H1 (cell line): ENCODE measurements at regions not wholly inside any gene's neighbourhood (a gene's known extent, or its start where the extent isn't known, plus 50 kb on each side); places are given as distances from the start of the nearest gene placed in this dataset.
A peak's percentile ranks its signal among the peaks of the same experiment; 100 is the strongest.

ENCODE experiments used
- CTCF ChIA-PET: fragments of 300-600 bp; sonication (Branson Sonifier 250); formaldehyde crosslinking; loops from one replicate; lab custom pipeline; 2021; ENCODE audit not compliant: partially characterized antibody; lab: Charles Lee
- POLR2A ChIA-PET: fragments of 300-600 bp; sonication (Branson Sonifier 250); formaldehyde crosslinking; loops from one replicate; lab custom pipeline; 2021; ENCODE audit warnings: inconsistent platforms; ENCODE audit not compliant: partially characterized antibody; lab: Charles Lee
- DNase-seq, 2 experiments: peaks; one replicate each; pipeline versions ENCODE4 v3.0.0 to v3.0.0-alpha.2; 2010 to 2022; ENCODE audit warnings: low spot score in 2 of 2, low read depth in 1 of 2, mixed read lengths in 1 of 2
- FAIRE-seq: peaks from 2 replicates; lab custom pipeline; 2011; peaks lifted over from hg19 to GRCh38; lab: Jason Lieb, UNC
- H2AFZ ChIP-seq: 2 replicates; pipeline ENCODE4 v1.8.1; 2012; ENCODE audit warnings: low read length, inconsistent platforms
- H2AK5ac ChIP-seq: 2 replicates; pipeline ENCODE4 v1.6.1; 2013; ENCODE audit warnings: low read depth, low read length
- H2BK120ac ChIP-seq: replicated peaks from 2 replicates; pipeline ENCODE3; 2013; ENCODE audit warnings: low read depth, low read length, inconsistent platforms
- H2BK12ac ChIP-seq: 2 replicates; pipeline ENCODE4 v1.6.1; 2013; ENCODE audit warnings: low read depth, low read length
- H2BK15ac ChIP-seq: 2 replicates; pipeline ENCODE4 v1.6.1; 2013; ENCODE audit warnings: low read length
- H2BK20ac ChIP-seq: 2 replicates; pipeline ENCODE4 v1.6.1; 2013; ENCODE audit warnings: low read length
- H2BK5ac ChIP-seq: 2 replicates; pipeline ENCODE4 v1.6.1; 2013; ENCODE audit warnings: low read depth, low read length
- H3K14ac ChIP-seq: 2 replicates; pipeline ENCODE4 v1.6.1; 2013; ENCODE audit warnings: inconsistent platforms; ENCODE audit not compliant: insufficient read length
- H3K18ac ChIP-seq: 2 replicates; pipeline ENCODE4 v1.6.1; 2013; ENCODE audit warnings: low read length; ENCODE audit errors: extremely low read depth
- H3K23ac ChIP-seq: 2 replicates; pipeline ENCODE4 v1.6.1; 2013; ENCODE audit warnings: inconsistent platforms; ENCODE audit not compliant: insufficient read length
- H3K23me2 ChIP-seq: 2 replicates; pipeline ENCODE4 v1.6.1; 2013; ENCODE audit warnings: low read depth, low read length
- H3K27ac ChIP-seq: 2 replicates; pipeline ENCODE4 v1.6.1; 2011; ENCODE audit warnings: low read depth, low read length, inconsistent platforms
- H3K27me3 ChIP-seq, 4 experiments: replicated peaks in 1 of 4; 1 replicate in 1 of 4; 2 replicates in 3 of 4; pipeline versions ENCODE4 v1.6.1 to v1.8.1; 2011 to 2013; ENCODE audit warnings: low read length in 3 of 4, mild to moderate bottlenecking in 3 of 4, inconsistent platforms in 2 of 4, mixed read lengths in 2 of 4, moderate library complexity in 1 of 4; ENCODE audit not compliant: control insufficient read depth in 3 of 4, insufficient read depth in 3 of 4; ENCODE audit errors: extremely low read depth in 1 of 4
- H3K36me3 ChIP-seq, 4 experiments: 2 replicates each; pipeline versions ENCODE4 v1.6.1 to v1.8.1; 2011 to 2013; ENCODE audit warnings: mild to moderate bottlenecking in 4 of 4, low read length in 3 of 4, moderate library complexity in 2 of 4, control low read depth in 1 of 4, inconsistent platforms in 1 of 4; ENCODE audit not compliant: insufficient read depth in 4 of 4, control insufficient read depth in 2 of 4
- H3K4ac ChIP-seq: replicated peaks from 2 replicates; pipeline ENCODE3; 2013; ENCODE audit warnings: low read length, low read depth, mixed read lengths, inconsistent platforms; ENCODE audit not compliant: insufficient read length
- H3K4me1 ChIP-seq, 4 experiments: replicated peaks in 1 of 4; 1 replicate in 1 of 4; 2 replicates in 3 of 4; pipeline versions ENCODE4 v1.6.1 to v1.8.1; 2011 to 2013; ENCODE audit warnings: low read length in 3 of 4, inconsistent platforms in 2 of 4, mixed read lengths in 1 of 4; ENCODE audit not compliant: insufficient read depth in 4 of 4, control insufficient read depth in 3 of 4
- H3K4me2 ChIP-seq, 2 experiments: 2 replicates each; pipeline versions ENCODE4 v1.6.1 to v1.8.1; 2011 to 2013; ENCODE audit warnings: low read depth in 2 of 2, low read length in 2 of 2, control low read depth in 1 of 2, inconsistent platforms in 1 of 2, mild to moderate bottlenecking in 1 of 2; ENCODE audit not compliant: insufficient read depth in 1 of 2
- H3K4me3 ChIP-seq, 4 experiments: fragments of 200-600, 300-600 bp in 1 of 4; sonication (generic), shearing (Covaris generic), sonication (Bioruptor Twin) in 1 of 4; 2 replicates each; pipeline versions ENCODE4 v1.5.1 to v1.8.1; 2011 to 2016; ENCODE audit warnings: low read length in 4 of 4, low read depth in 3 of 4, control low read depth in 2 of 4, inconsistent platforms in 2 of 4, mild to moderate bottlenecking in 2 of 4, mixed read lengths in 1 of 4, moderate library complexity in 1 of 4; ENCODE audit not compliant: insufficient read depth in 2 of 4; ENCODE audit errors: extremely low read depth in 1 of 4
- H3K56ac ChIP-seq: replicated peaks from 2 replicates; pipeline ENCODE3; 2013; ENCODE audit warnings: low read depth, mild to moderate bottlenecking, mixed read lengths, low read length, inconsistent platforms; ENCODE audit not compliant: insufficient read length
- H3K79me1 ChIP-seq: 2 replicates; pipeline ENCODE4 v1.6.1; 2013; ENCODE audit warnings: low read depth, low read length, control low read depth
- H3K79me2 ChIP-seq, 2 experiments: 2 replicates each; pipeline versions ENCODE4 v1.6.1 to v1.8.1; 2012 to 2013; ENCODE audit warnings: low read length in 2 of 2, mild to moderate bottlenecking in 2 of 2, inconsistent platforms in 1 of 2; ENCODE audit not compliant: insufficient read depth in 2 of 2, control insufficient read depth in 1 of 2
- H3K9ac ChIP-seq, 4 experiments: replicated peaks in 1 of 4; 1 replicate in 1 of 4; 2 replicates in 3 of 4; pipeline versions ENCODE4 v1.6.1 to v1.8.1; 2011 to 2013; ENCODE audit warnings: low read depth in 3 of 4, low read length in 3 of 4, control low read depth in 2 of 4, mild to moderate bottlenecking in 2 of 4, moderate library complexity in 2 of 4, inconsistent platforms in 1 of 4; ENCODE audit errors: extremely low read depth in 1 of 4
- H3K9me3 ChIP-seq, 2 experiments: 2 replicates each; pipeline versions ENCODE4 v1.6.1 to v1.8.1; 2012 to 2013; ENCODE audit warnings: mild to moderate bottlenecking in 2 of 2, moderate library complexity in 2 of 2, control low read depth in 1 of 2, inconsistent platforms in 1 of 2, low read depth in 1 of 2, low read length in 1 of 2, mixed read lengths in 1 of 2; ENCODE audit not compliant: insufficient read depth in 2 of 2
- H4K20me1 ChIP-seq, 2 experiments: replicated peaks in 1 of 2; 2 replicates each; pipeline versions ENCODE3 to v1.8.1; 2011 to 2013; ENCODE audit warnings: inconsistent platforms in 2 of 2, low read length in 2 of 2, mild to moderate bottlenecking in 1 of 2; ENCODE audit not compliant: insufficient read depth in 2 of 2, control insufficient read depth in 1 of 2
- H4K5ac ChIP-seq: 2 replicates; pipeline ENCODE4 v1.6.1; 2013; ENCODE audit warnings: low read length, low read depth, mixed read lengths, inconsistent platforms; ENCODE audit not compliant: insufficient read length
- H4K8ac ChIP-seq: 2 replicates; pipeline ENCODE4 v1.8.0; 2013; ENCODE audit warnings: mild to moderate bottlenecking, moderate library complexity, low read length, inconsistent platforms; ENCODE audit not compliant: insufficient read depth; ENCODE audit errors: extremely low read depth
- H4K91ac ChIP-seq: replicated peaks from 2 replicates; pipeline ENCODE3; 2013; ENCODE audit warnings: low read length, mixed read lengths, inconsistent platforms; ENCODE audit not compliant: insufficient read length
- JUND ChIP-seq: IDR thresholded peaks from 2 replicates; pipeline ENCODE4 v1.6.1; 2011; ENCODE audit warnings: mild to moderate bottlenecking, improper control_type of control experiment, low read length
- PHF8 ChIP-seq: fragments of 200-600 bp; sonication (generic); conservative IDR thresholded peaks from 2 replicates; pipeline ENCODE4 v1.7.1; 2012; ENCODE audit warnings: low read depth, mild to moderate bottlenecking, inconsistent platforms, low read length, moderate library complexity
- SIX5 ChIP-seq: IDR thresholded peaks from 2 replicates; pipeline ENCODE4 v1.6.1; 2011; ENCODE audit warnings: mild to moderate bottlenecking, low read depth, low read length
- WGBS, 2 experiments: shearing (Covaris generic) in 1 of 2; methylation state at CpG; one replicate each; pipeline versions ENCODE4 v1.1.6 to v1.1.7; 2013 to 2015; ENCODE audit warnings: low lambda C conversion rate in 2 of 2, mixed read lengths in 2 of 2, inconsistent platforms in 1 of 2, low coverage in 1 of 2, missing lambda C conversion rate in 1 of 2; ENCODE audit not compliant: insufficient replicate concordance in 2 of 2, insufficient coverage in 1 of 2, insufficient read length in 1 of 2; ENCODE audit errors: extremely low coverage in 1 of 2, missing lambda C conversion rate in 1 of 2; 5-methylcytosine and 5-hydroxymethylcytosine counted together

- H3K4me1 ChIP-seq = peaks cover 0 to 4% (median 1%) of the 10 kb centered on the region in 4 experiments; a peak in 3 of 7 replicates
- no peak overlapping the region for H3K9ac ChIP-seq
- no peaks in the 10 kb centered on the region for H3K36me3 ChIP-seq
- H3K14ac ChIP-seq = no peak overlapping the region
- ChIA-PET CTCF (interaction anchor here (0.6 to 1.9 kb wide), 8 partner anchors 9 to 148 kb away, joined by 3 to 4 read pairs (median 3); no protein-coding TSS in a partner anchor), POLR2A (no interaction called here)
- H2BK5ac ChIP-seq = no peak overlapping the region
- H4K91ac ChIP-seq = no peak overlapping the region
- H2BK20ac ChIP-seq = no peak overlapping the region
- DNase-seq (no peak), FAIRE-seq (no peak)
- H3K27me3 ChIP-seq = no peaks in the 10 kb centered on the region; a peak in 2 of 7 replicates
- no peaks in the 10 kb centered on the region for H3K79me2 ChIP-seq
- peaks cover 0 to 1% of the 10 kb centered on the region in 2 experiments for H4K20me1 ChIP-seq
- 0 out of 2 replicates have a peak overlapping the region, but pooled peaks have one; percentile 61 for H2BK15ac ChIP-seq
- WGBS, 2 experiments = 85% methylated on average over 8 of the region's 8 CpGs; no CpG with 5 or more reads in 1 of the 2 experiments
- no peak overlapping the region for H2AFZ ChIP-seq
- peaks cover 0 to 3% of the 10 kb centered on the region in 2 experiments; a peak in 1 of 4 replicates for H3K9me3 ChIP-seq
- H3K4me2 ChIP-seq = no peak overlapping the region
- H4K5ac ChIP-seq = no peak overlapping the region
- no peak for TF ChIP-seq PHF8
- TF ChIP-seq JUND = no peak
- TF ChIP-seq SIX5 = no peak
- H2AK5ac ChIP-seq = 0 out of 2 replicates have a peak overlapping the region, but pooled peaks have one; percentile 75
- no peak overlapping the region for H3K18ac ChIP-seq
- H3K4ac ChIP-seq = no peak overlapping the region
- H3K27ac ChIP-seq = no peak overlapping the region
- no peaks in the 10 kb centered on the region for H3K79me1 ChIP-seq
- no peak overlapping the region for H2BK12ac ChIP-seq
- H2BK120ac ChIP-seq = no peak overlapping the region
- no peak overlapping the region for H3K23ac ChIP-seq
- H3K4me3 ChIP-seq = no peak overlapping the region
- H4K8ac ChIP-seq = no peak overlapping the region
- no peak overlapping the region for H3K56ac ChIP-seq
- no peaks in the 10 kb centered on the region for H3K23me2 ChIP-seq
These were observed 134.2 kb upstream of the NECTIN1 start for GRCh38 chr11:119863236-119863635.
